ENCODE measurements at regions not wholly inside any gene's neighbourhood (a gene's known extent, or its start where the extent isn't known, plus 50 kb on each side); places are given as distances from the start of the nearest gene placed in this dataset.

DNA sequence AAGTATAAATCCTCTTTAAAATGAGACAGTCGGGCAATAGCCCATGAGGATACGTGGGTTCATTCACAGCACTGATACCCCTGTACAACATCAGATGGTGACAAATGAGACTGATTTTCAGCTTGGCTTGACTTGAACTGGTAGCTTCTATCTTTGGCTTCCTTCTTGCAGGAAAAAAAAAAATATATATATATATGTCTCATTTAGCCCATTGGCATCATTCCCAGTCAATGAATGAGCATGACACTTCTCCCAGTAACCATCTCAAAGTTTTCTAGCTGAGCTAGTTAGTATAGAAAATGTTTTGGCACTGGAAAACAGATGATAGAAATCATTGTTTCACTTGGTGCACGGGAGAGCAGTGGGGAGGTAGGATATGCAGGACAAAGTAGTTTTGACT, 222.5 kb upstream of the TAS2R1 start:
- TF ChIP-seq, protein P1, sequence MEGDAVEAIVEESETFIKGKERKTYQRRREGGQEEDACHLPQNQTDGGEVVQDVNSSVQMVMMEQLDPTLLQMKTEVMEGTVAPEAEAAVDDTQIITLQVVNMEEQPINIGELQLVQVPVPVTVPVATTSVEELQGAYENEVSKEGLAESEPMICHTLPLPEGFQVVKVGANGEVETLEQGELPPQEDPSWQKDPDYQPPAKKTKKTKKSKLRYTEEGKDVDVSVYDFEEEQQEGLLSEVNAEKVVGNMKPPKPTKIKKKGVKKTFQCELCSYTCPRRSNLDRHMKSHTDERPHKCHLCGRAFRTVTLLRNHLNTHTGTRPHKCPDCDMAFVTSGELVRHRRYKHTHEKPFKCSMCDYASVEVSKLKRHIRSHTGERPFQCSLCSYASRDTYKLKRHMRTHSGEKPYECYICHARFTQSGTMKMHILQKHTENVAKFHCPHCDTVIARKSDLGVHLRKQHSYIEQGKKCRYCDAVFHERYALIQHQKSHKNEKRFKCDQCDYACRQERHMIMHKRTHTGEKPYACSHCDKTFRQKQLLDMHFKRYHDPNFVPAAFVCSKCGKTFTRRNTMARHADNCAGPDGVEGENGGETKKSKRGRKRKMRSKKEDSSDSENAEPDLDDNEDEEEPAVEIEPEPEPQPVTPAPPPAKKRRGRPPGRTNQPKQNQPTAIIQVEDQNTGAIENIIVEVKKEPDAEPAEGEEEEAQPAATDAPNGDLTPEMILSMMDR (conservative IDR thresholded peaks at IDR 0.05 in 1 of 2, IDR thresholded peaks at IDR 0.05 in 1 of 2; ENCODE audit: extremely low read depth in 1 of 2, insufficient read depth in 1 of 2, low read depth in 1 of 2, low read length in 2 of 2): no peak
- no peak for TF ChIP-seq EZH2 (IDR thresholded peaks at IDR 0.05; ENCODE audit: borderline replicate concordance, low read length)

All from mammary epithelial cell (primary cell).